GM20000 (cell line): ENCODE measurements at regions not wholly inside any gene's neighbourhood (a gene's known extent, or its start where the extent isn't known, plus 50 kb on each side); places are given as distances from the start of the nearest gene placed in this dataset.

Source experiments
- DNase-seq: peaks from one replicate; pipeline ENCODE4 v3.0.0; 2012; ENCODE audit warnings: low spot score
- TF ChIP-seq, protein P1 (sequence below): IDR thresholded peaks from 2 replicates; pipeline ENCODE4 v1.5.1; 2012; ENCODE audit warnings: mild to moderate bottlenecking, control low read depth; ENCODE audit errors: extremely low read depth, missing control alignments

GRCh38 chr2:221042926-221043325 is 529.2 kb downstream of the EPHA4 start:
- no peak for DNase-seq
- TF ChIP-seq, protein P1, sequence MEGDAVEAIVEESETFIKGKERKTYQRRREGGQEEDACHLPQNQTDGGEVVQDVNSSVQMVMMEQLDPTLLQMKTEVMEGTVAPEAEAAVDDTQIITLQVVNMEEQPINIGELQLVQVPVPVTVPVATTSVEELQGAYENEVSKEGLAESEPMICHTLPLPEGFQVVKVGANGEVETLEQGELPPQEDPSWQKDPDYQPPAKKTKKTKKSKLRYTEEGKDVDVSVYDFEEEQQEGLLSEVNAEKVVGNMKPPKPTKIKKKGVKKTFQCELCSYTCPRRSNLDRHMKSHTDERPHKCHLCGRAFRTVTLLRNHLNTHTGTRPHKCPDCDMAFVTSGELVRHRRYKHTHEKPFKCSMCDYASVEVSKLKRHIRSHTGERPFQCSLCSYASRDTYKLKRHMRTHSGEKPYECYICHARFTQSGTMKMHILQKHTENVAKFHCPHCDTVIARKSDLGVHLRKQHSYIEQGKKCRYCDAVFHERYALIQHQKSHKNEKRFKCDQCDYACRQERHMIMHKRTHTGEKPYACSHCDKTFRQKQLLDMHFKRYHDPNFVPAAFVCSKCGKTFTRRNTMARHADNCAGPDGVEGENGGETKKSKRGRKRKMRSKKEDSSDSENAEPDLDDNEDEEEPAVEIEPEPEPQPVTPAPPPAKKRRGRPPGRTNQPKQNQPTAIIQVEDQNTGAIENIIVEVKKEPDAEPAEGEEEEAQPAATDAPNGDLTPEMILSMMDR, result no peak

- TF ChIP-seq, protein P1, result no peak
- DNase-seq, result no peak
These were observed 527.3 kb downstream of the EPHA4 start for GRCh38 chr2:221044781-221045180.

- TF ChIP-seq, protein P1, result no peak
- DNase-seq, result no peak
These were observed 521.9 kb downstream of the EPHA4 start for GRCh38 chr2:221050020-221050795.

- DNase-seq, result no peak
- TF ChIP-seq, protein P1, result no peak
These were observed 520.9 kb downstream of the EPHA4 start for GRCh38 chr2:221051162-221051561.

GRCh38 chr2:221060376-221060775 is 511.7 kb downstream of the EPHA4 start:
- TF ChIP-seq, protein P1, result no peak
- no peak for DNase-seq

- no peak for DNase-seq
- TF ChIP-seq, protein P1, result no peak
These were observed 508.5 kb downstream of the EPHA4 start for GRCh38 chr2:221063568-221063967.

DNA sequence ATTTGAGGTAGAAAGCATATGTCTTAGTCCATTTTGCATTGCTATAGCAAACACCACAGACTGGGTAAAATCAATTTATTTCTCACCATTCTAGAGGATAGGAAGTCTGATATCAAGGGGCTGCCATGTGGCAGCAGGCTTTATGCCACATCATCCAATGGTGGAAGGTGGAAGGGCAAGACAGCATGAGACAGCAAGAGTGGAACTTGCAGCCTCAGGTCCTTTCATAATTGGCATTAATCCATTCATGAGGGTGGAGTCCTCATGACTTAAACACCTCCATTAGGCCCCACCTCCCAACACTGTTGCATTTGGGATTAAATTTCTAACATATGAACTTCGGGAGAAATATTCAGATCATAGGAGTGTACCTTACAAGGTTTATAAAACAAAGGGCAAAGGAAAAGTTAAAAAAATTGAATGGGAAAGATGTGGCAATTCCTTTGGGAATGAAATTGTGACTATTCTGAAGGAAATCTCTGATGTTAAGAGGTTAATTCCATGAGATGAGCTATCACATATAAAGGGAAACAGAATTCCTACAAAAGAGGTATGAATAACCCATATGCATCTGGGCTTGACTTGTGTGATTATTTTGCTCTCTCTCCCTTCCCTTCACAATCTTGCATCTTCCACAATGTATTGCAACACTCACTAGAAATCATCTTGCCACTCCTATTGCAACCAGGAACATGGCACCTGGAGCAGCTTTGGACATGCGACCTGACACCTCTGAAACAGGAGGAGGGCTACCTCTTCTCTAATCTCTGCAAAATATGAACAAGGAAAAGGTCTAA is 507.8 kb downstream of the EPHA4 start:
- DNase-seq, result no peak
- TF ChIP-seq, protein P1, result no peak
